Gastroesophageal sphincter (tissue), 3 donors: ENCODE measurements at regions not wholly inside any gene's neighbourhood (a gene's known extent, or its start where the extent isn't known, plus 50 kb on each side); places are given as distances from the start of the nearest gene placed in this dataset.

Source experiments
- CTCF ChIP-seq, 4 experiments: fragments of 200-600 bp in 2 of 4; fragments of 450-650 bp in 2 of 4; sonication (generic) in 1 of 4; IDR thresholded peaks; one replicate each; pipeline ENCODE4 v1.5.1; 2017 to 2019; ENCODE audit warnings: antibody characterized with exemption in 4 of 4, mild to moderate bottlenecking in 2 of 4, moderate library complexity in 2 of 4
- EP300 ChIP-seq: sonication (generic); formaldehyde crosslinking; IDR thresholded peaks from one replicate; pipeline ENCODE4 v1.6.1; 2017; ENCODE audit warnings: antibody characterized with exemption, mild to moderate bottlenecking
- POLR2AphosphoS5 ChIP-seq: sonication (generic); formaldehyde crosslinking; IDR thresholded peaks from one replicate; pipeline ENCODE4 v1.6.1; 2017; ENCODE audit warnings: antibody characterized with exemption

GRCh38 chr6:6995328-6995727, 112.4 kb upstream of the RREB1 start:
- TF ChIP-seq CTCF (IDR thresholded peaks at IDR 0.05) (no peak), POLR2AphosphoS5 (no peak), EP300 (no peak)
